H1 (cell line): ENCODE measurements at regions not wholly inside any gene's neighbourhood (a gene's known extent, or its start where the extent isn't known, plus 50 kb on each side); places are given as distances from the start of the nearest gene placed in this dataset.
A peak's percentile ranks its signal among the peaks of the same experiment; 100 is the strongest.

ENCODE experiments used
- CTCF ChIA-PET: fragments of 300-600 bp; sonication (Branson Sonifier 250); formaldehyde crosslinking; loops from one replicate; lab custom pipeline; 2021; ENCODE audit not compliant: partially characterized antibody; lab: Charles Lee
- POLR2A ChIA-PET: fragments of 300-600 bp; sonication (Branson Sonifier 250); formaldehyde crosslinking; loops from one replicate; lab custom pipeline; 2021; ENCODE audit warnings: inconsistent platforms; ENCODE audit not compliant: partially characterized antibody; lab: Charles Lee
- DNase-seq, 2 experiments: peaks; one replicate each; pipeline versions ENCODE4 v3.0.0 to v3.0.0-alpha.2; 2010 to 2022; ENCODE audit warnings: low spot score in 2 of 2, low read depth in 1 of 2, mixed read lengths in 1 of 2
- FAIRE-seq: peaks from 2 replicates; lab custom pipeline; 2011; peaks lifted over from hg19 to GRCh38; lab: Jason Lieb, UNC
- H2AFZ ChIP-seq: 2 replicates; pipeline ENCODE4 v1.8.1; 2012; ENCODE audit warnings: low read length, inconsistent platforms
- H2AK5ac ChIP-seq: 2 replicates; pipeline ENCODE4 v1.6.1; 2013; ENCODE audit warnings: low read depth, low read length
- H2BK120ac ChIP-seq: replicated peaks from 2 replicates; pipeline ENCODE3; 2013; ENCODE audit warnings: low read depth, low read length, inconsistent platforms
- H2BK12ac ChIP-seq: 2 replicates; pipeline ENCODE4 v1.6.1; 2013; ENCODE audit warnings: low read depth, low read length
- H2BK15ac ChIP-seq: 2 replicates; pipeline ENCODE4 v1.6.1; 2013; ENCODE audit warnings: low read length
- H2BK20ac ChIP-seq: 2 replicates; pipeline ENCODE4 v1.6.1; 2013; ENCODE audit warnings: low read length
- H2BK5ac ChIP-seq: 2 replicates; pipeline ENCODE4 v1.6.1; 2013; ENCODE audit warnings: low read depth, low read length
- H3K14ac ChIP-seq: 2 replicates; pipeline ENCODE4 v1.6.1; 2013; ENCODE audit warnings: inconsistent platforms; ENCODE audit not compliant: insufficient read length
- H3K18ac ChIP-seq: 2 replicates; pipeline ENCODE4 v1.6.1; 2013; ENCODE audit warnings: low read length; ENCODE audit errors: extremely low read depth
- H3K23ac ChIP-seq: 2 replicates; pipeline ENCODE4 v1.6.1; 2013; ENCODE audit warnings: inconsistent platforms; ENCODE audit not compliant: insufficient read length
- H3K23me2 ChIP-seq: 2 replicates; pipeline ENCODE4 v1.6.1; 2013; ENCODE audit warnings: low read depth, low read length
- H3K27ac ChIP-seq: 2 replicates; pipeline ENCODE4 v1.6.1; 2011; ENCODE audit warnings: low read depth, low read length, inconsistent platforms
- H3K27me3 ChIP-seq, 4 experiments: replicated peaks in 1 of 4; 1 replicate in 1 of 4; 2 replicates in 3 of 4; pipeline versions ENCODE4 v1.6.1 to v1.8.1; 2011 to 2013; ENCODE audit warnings: low read length in 3 of 4, mild to moderate bottlenecking in 3 of 4, inconsistent platforms in 2 of 4, mixed read lengths in 2 of 4, moderate library complexity in 1 of 4; ENCODE audit not compliant: control insufficient read depth in 3 of 4, insufficient read depth in 3 of 4; ENCODE audit errors: extremely low read depth in 1 of 4
- H3K36me3 ChIP-seq, 4 experiments: 2 replicates each; pipeline versions ENCODE4 v1.6.1 to v1.8.1; 2011 to 2013; ENCODE audit warnings: mild to moderate bottlenecking in 4 of 4, low read length in 3 of 4, moderate library complexity in 2 of 4, control low read depth in 1 of 4, inconsistent platforms in 1 of 4; ENCODE audit not compliant: insufficient read depth in 4 of 4, control insufficient read depth in 2 of 4
- H3K4ac ChIP-seq: replicated peaks from 2 replicates; pipeline ENCODE3; 2013; ENCODE audit warnings: low read length, low read depth, mixed read lengths, inconsistent platforms; ENCODE audit not compliant: insufficient read length
- H3K4me1 ChIP-seq, 4 experiments: replicated peaks in 1 of 4; 1 replicate in 1 of 4; 2 replicates in 3 of 4; pipeline versions ENCODE4 v1.6.1 to v1.8.1; 2011 to 2013; ENCODE audit warnings: low read length in 3 of 4, inconsistent platforms in 2 of 4, mixed read lengths in 1 of 4; ENCODE audit not compliant: insufficient read depth in 4 of 4, control insufficient read depth in 3 of 4
- H3K4me2 ChIP-seq, 2 experiments: 2 replicates each; pipeline versions ENCODE4 v1.6.1 to v1.8.1; 2011 to 2013; ENCODE audit warnings: low read depth in 2 of 2, low read length in 2 of 2, control low read depth in 1 of 2, inconsistent platforms in 1 of 2, mild to moderate bottlenecking in 1 of 2; ENCODE audit not compliant: insufficient read depth in 1 of 2
- H3K4me3 ChIP-seq, 4 experiments: fragments of 200-600, 300-600 bp in 1 of 4; sonication (generic), shearing (Covaris generic), sonication (Bioruptor Twin) in 1 of 4; 2 replicates each; pipeline versions ENCODE4 v1.5.1 to v1.8.1; 2011 to 2016; ENCODE audit warnings: low read length in 4 of 4, low read depth in 3 of 4, control low read depth in 2 of 4, inconsistent platforms in 2 of 4, mild to moderate bottlenecking in 2 of 4, mixed read lengths in 1 of 4, moderate library complexity in 1 of 4; ENCODE audit not compliant: insufficient read depth in 2 of 4; ENCODE audit errors: extremely low read depth in 1 of 4
- H3K56ac ChIP-seq: replicated peaks from 2 replicates; pipeline ENCODE3; 2013; ENCODE audit warnings: low read depth, mild to moderate bottlenecking, mixed read lengths, low read length, inconsistent platforms; ENCODE audit not compliant: insufficient read length
- H3K79me1 ChIP-seq: 2 replicates; pipeline ENCODE4 v1.6.1; 2013; ENCODE audit warnings: low read depth, low read length, control low read depth
- H3K79me2 ChIP-seq, 2 experiments: 2 replicates each; pipeline versions ENCODE4 v1.6.1 to v1.8.1; 2012 to 2013; ENCODE audit warnings: low read length in 2 of 2, mild to moderate bottlenecking in 2 of 2, inconsistent platforms in 1 of 2; ENCODE audit not compliant: insufficient read depth in 2 of 2, control insufficient read depth in 1 of 2
- H3K9ac ChIP-seq, 4 experiments: replicated peaks in 1 of 4; 1 replicate in 1 of 4; 2 replicates in 3 of 4; pipeline versions ENCODE4 v1.6.1 to v1.8.1; 2011 to 2013; ENCODE audit warnings: low read depth in 3 of 4, low read length in 3 of 4, control low read depth in 2 of 4, mild to moderate bottlenecking in 2 of 4, moderate library complexity in 2 of 4, inconsistent platforms in 1 of 4; ENCODE audit errors: extremely low read depth in 1 of 4
- H3K9me3 ChIP-seq, 2 experiments: 2 replicates each; pipeline versions ENCODE4 v1.6.1 to v1.8.1; 2012 to 2013; ENCODE audit warnings: mild to moderate bottlenecking in 2 of 2, moderate library complexity in 2 of 2, control low read depth in 1 of 2, inconsistent platforms in 1 of 2, low read depth in 1 of 2, low read length in 1 of 2, mixed read lengths in 1 of 2; ENCODE audit not compliant: insufficient read depth in 2 of 2
- H4K20me1 ChIP-seq, 2 experiments: replicated peaks in 1 of 2; 2 replicates each; pipeline versions ENCODE3 to v1.8.1; 2011 to 2013; ENCODE audit warnings: inconsistent platforms in 2 of 2, low read length in 2 of 2, mild to moderate bottlenecking in 1 of 2; ENCODE audit not compliant: insufficient read depth in 2 of 2, control insufficient read depth in 1 of 2
- H4K5ac ChIP-seq: 2 replicates; pipeline ENCODE4 v1.6.1; 2013; ENCODE audit warnings: low read length, low read depth, mixed read lengths, inconsistent platforms; ENCODE audit not compliant: insufficient read length
- H4K8ac ChIP-seq: 2 replicates; pipeline ENCODE4 v1.8.0; 2013; ENCODE audit warnings: mild to moderate bottlenecking, moderate library complexity, low read length, inconsistent platforms; ENCODE audit not compliant: insufficient read depth; ENCODE audit errors: extremely low read depth
- H4K91ac ChIP-seq: replicated peaks from 2 replicates; pipeline ENCODE3; 2013; ENCODE audit warnings: low read length, mixed read lengths, inconsistent platforms; ENCODE audit not compliant: insufficient read length
- EGR1 ChIP-seq: IDR thresholded peaks from 2 replicates; pipeline ENCODE4 v1.6.1; 2011; ENCODE audit warnings: low read depth, low read length, borderline replicate concordance
- KDM5A ChIP-seq: fragments of 200-600 bp; IDR thresholded peaks from 2 replicates; pipeline ENCODE4 v1.7.1; 2012; ENCODE audit warnings: mild to moderate bottlenecking, low read length, inconsistent platforms, mixed read lengths
- MAFK ChIP-seq: IDR thresholded peaks from 2 replicates; pipeline ENCODE4 v1.6.1; 2012; ENCODE audit warnings: low read depth, mild to moderate bottlenecking, improper control_type of control experiment, low read length
- NANOG ChIP-seq: IDR thresholded peaks from 2 replicates; pipeline ENCODE4 v1.6.1; 2011; ENCODE audit warnings: low read length, low read depth, mild to moderate bottlenecking, inconsistent platforms; ENCODE audit not compliant: insufficient read depth, poor library complexity, severe bottlenecking
- RBBP5 ChIP-seq: IDR thresholded peaks from 2 replicates; pipeline ENCODE4 v1.7.1; 2012; ENCODE audit warnings: low read depth, mild to moderate bottlenecking, inconsistent platforms, low read length, moderate library complexity, borderline replicate concordance
- SRF ChIP-seq: IDR thresholded peaks from 2 replicates; pipeline ENCODE4 v1.6.1; 2011; ENCODE audit warnings: mild to moderate bottlenecking, low read depth, low read length, moderate library complexity
- WGBS, 2 experiments: shearing (Covaris generic) in 1 of 2; methylation state at CpG; one replicate each; pipeline versions ENCODE4 v1.1.6 to v1.1.7; 2013 to 2015; ENCODE audit warnings: low lambda C conversion rate in 2 of 2, mixed read lengths in 2 of 2, inconsistent platforms in 1 of 2, low coverage in 1 of 2, missing lambda C conversion rate in 1 of 2; ENCODE audit not compliant: insufficient replicate concordance in 2 of 2, insufficient coverage in 1 of 2, insufficient read length in 1 of 2; ENCODE audit errors: extremely low coverage in 1 of 2, missing lambda C conversion rate in 1 of 2; 5-methylcytosine and 5-hydroxymethylcytosine counted together

GRCh38 chr2:48232351-48232750, 82.1 kb upstream of the FOXN2 start:
- Histone ChIP-seq H3K14ac (no peak overlapping the region), H4K8ac (no peak overlapping the region), H4K5ac (no peak overlapping the region), H3K27me3 (no peaks in the 10 kb centered on the region), H3K79me2 (no peaks in the 10 kb centered on the region), H4K91ac (no peak overlapping the region), H2BK120ac (no peak overlapping the region), H2AFZ (peak overlapping the region; percentile 73; the same call in 1 of the 2 replicates), H2BK5ac (no peak overlapping the region), H2BK12ac (no peak overlapping the region), H2BK20ac (no peak overlapping the region), H2AK5ac (no peak overlapping the region), H3K18ac (no peak overlapping the region), H3K4me2 (no peak overlapping the region), H3K27ac (no peak overlapping the region), H3K23ac (no peak overlapping the region), H3K23me2 (no peaks in the 10 kb centered on the region), H4K20me1 (no peaks in the 10 kb centered on the region), H3K79me1 (no peaks in the 10 kb centered on the region), H3K4me1 (no peaks in the 10 kb centered on the region), H2BK15ac (no peak overlapping the region), H3K4me3 (no peak overlapping the region), H3K36me3 (no peaks in the 10 kb centered on the region), H3K4ac (no peak overlapping the region), H3K9ac (no peak overlapping the region), H3K56ac (no peak overlapping the region), H3K9me3 (no peaks in the 10 kb centered on the region)
- FAIRE-seq (no peak), DNase-seq (no peak)
- no peak for TF ChIP-seq NANOG
- TF ChIP-seq SRF: no peak
- TF ChIP-seq MAFK: no peak
- no peak for TF ChIP-seq RBBP5
- no peak for TF ChIP-seq EGR1
- no peak for TF ChIP-seq KDM5A
- ChIA-PET POLR2A (no interaction called here), CTCF (no interaction called here)
- WGBS, 2 experiments: 81% methylated on average over 6 of the region's 6 CpGs; no CpG with 5 or more reads in 1 of the 2 experiments
